Neuronal stem cell (in vitro differentiated cells): ENCODE measurements at regions not wholly inside any gene's neighbourhood (a gene's known extent, or its start where the extent isn't known, plus 50 kb on each side); places are given as distances from the start of the nearest gene placed in this dataset.
A peak's percentile ranks its signal among the peaks of the same experiment; 100 is the strongest.

Experiments used
- DNase-seq: peaks from one replicate; pipeline ENCODE4 v3.0.0-alpha.2; 2013; ENCODE audit warnings: low spot score
- H2AFZ ChIP-seq: one replicate; pipeline ENCODE4 v1.6.1; 2013; ENCODE audit warnings: mild to moderate bottlenecking, low read length, inconsistent platforms
- H2AK5ac ChIP-seq: 2 replicates; pipeline ENCODE4 v1.6.1; 2013; ENCODE audit warnings: low read depth, mild to moderate bottlenecking, inconsistent platforms, low read length, moderate library complexity, mixed read lengths
- H2BK120ac ChIP-seq: 2 replicates; pipeline ENCODE4 v1.6.1; 2013; ENCODE audit warnings: low read depth, mild to moderate bottlenecking, inconsistent platforms, low read length, moderate library complexity, mixed read lengths
- H2BK12ac ChIP-seq: one replicate; pipeline ENCODE4 v1.6.1; 2013; ENCODE audit warnings: low read length, inconsistent platforms
- H2BK15ac ChIP-seq: 2 replicates; pipeline ENCODE4 v1.6.1; 2013; ENCODE audit warnings: mild to moderate bottlenecking, low read length, inconsistent platforms, mixed read lengths
- H2BK5ac ChIP-seq: one replicate; pipeline ENCODE4 v1.6.1; 2013; ENCODE audit warnings: inconsistent platforms, mild to moderate bottlenecking, low read length, moderate library complexity
- H3K14ac ChIP-seq: one replicate; pipeline ENCODE4 v1.6.1; 2013; ENCODE audit warnings: low read length, inconsistent platforms
- H3K18ac ChIP-seq: 2 replicates; pipeline ENCODE4 v1.6.1; 2013; ENCODE audit warnings: low read length, inconsistent platforms
- H3K23ac ChIP-seq: 2 replicates; pipeline ENCODE4 v1.6.1; 2013; ENCODE audit warnings: low read depth, mild to moderate bottlenecking, mixed read lengths, low read length, inconsistent platforms; ENCODE audit not compliant: poor library complexity
- H3K27ac ChIP-seq: replicated peaks from 3 replicates; pipeline ENCODE4 v1.5.1; 2013; ENCODE audit warnings: low read length, inconsistent platforms
- H3K27me3 ChIP-seq, 3 experiments: 2 replicates each; pipeline ENCODE4 v1.6.1; 2013; ENCODE audit warnings: low read length in 3 of 3, mild to moderate bottlenecking in 2 of 3, inconsistent platforms in 1 of 3, low read depth in 1 of 3, mixed read lengths in 1 of 3, moderate library complexity in 1 of 3; ENCODE audit not compliant: control insufficient read depth in 3 of 3, insufficient read depth in 3 of 3
- H3K36me3 ChIP-seq, 2 donors: replicated peaks in 1 of 2; 2 replicates each; pipeline ENCODE4 v1.6.1; 2013; ENCODE audit warnings: low read length in 2 of 2; ENCODE audit not compliant: control insufficient read depth in 2 of 2, insufficient read depth in 2 of 2
- H3K4ac ChIP-seq: 2 replicates; pipeline ENCODE4 v1.6.1; 2013; ENCODE audit warnings: inconsistent platforms, mild to moderate bottlenecking, low read length, moderate library complexity
- H3K4me1 ChIP-seq, 2 donors: 1 replicate in 1 of 2; 2 replicates in 1 of 2; pipeline ENCODE4 v1.6.1; 2013; ENCODE audit warnings: low read length in 2 of 2, low read depth in 1 of 2; ENCODE audit not compliant: control insufficient read depth in 2 of 2, insufficient read depth in 1 of 2
- H3K4me2 ChIP-seq: one replicate; pipeline ENCODE4 v1.6.1; 2013; ENCODE audit warnings: mild to moderate bottlenecking, low read length, inconsistent platforms; ENCODE audit not compliant: insufficient read depth, poor library complexity, severe bottlenecking
- H3K4me3 ChIP-seq, 2 donors: 2 replicates each; pipeline ENCODE4 v1.5.1; 2013; ENCODE audit warnings: low read length in 2 of 2, mild to moderate bottlenecking in 2 of 2, inconsistent platforms in 1 of 2, moderate library complexity in 1 of 2
- H3K79me1 ChIP-seq: one replicate; pipeline ENCODE4 v1.6.1; 2013; ENCODE audit warnings: low read depth, mild to moderate bottlenecking, inconsistent platforms, low read length, moderate library complexity
- H3K9ac ChIP-seq: one replicate; pipeline ENCODE4 v1.6.1; 2013; ENCODE audit warnings: mild to moderate bottlenecking, low read depth, low read length, inconsistent platforms; ENCODE audit not compliant: poor library complexity
- H3K9me3 ChIP-seq, 2 donors: replicated peaks in 1 of 2; 2 replicates each; pipeline versions ENCODE3 to v1.6.1; 2013; ENCODE audit warnings: low read length in 2 of 2, mild to moderate bottlenecking in 2 of 2, inconsistent platforms in 1 of 2, low read depth in 1 of 2, mixed read lengths in 1 of 2, moderate library complexity in 1 of 2; ENCODE audit not compliant: control insufficient read depth in 2 of 2, insufficient read depth in 1 of 2
- H4K8ac ChIP-seq: one replicate; pipeline ENCODE4 v1.6.1; 2013; ENCODE audit warnings: low read depth, mild to moderate bottlenecking, inconsistent platforms, low read length, moderate library complexity
- H4K91ac ChIP-seq: one replicate; pipeline ENCODE4 v1.6.1; 2013; ENCODE audit warnings: low read length, low read depth, mild to moderate bottlenecking, inconsistent platforms; ENCODE audit not compliant: poor library complexity
- WGBS, 2 donors: extraction: QIAGEN DNeasy Blood & Tissue Kit; methylation state at CpG; one replicate each; pipeline ENCODE4 v1.1.7; 2013; ENCODE audit warnings: missing lambda C conversion rate in 2 of 2, mixed read lengths in 1 of 2; ENCODE audit not compliant: insufficient read length in 2 of 2, insufficient replicate concordance in 1 of 2; ENCODE audit errors: extremely low coverage in 2 of 2; 5-methylcytosine and 5-hydroxymethylcytosine counted together

DNA sequence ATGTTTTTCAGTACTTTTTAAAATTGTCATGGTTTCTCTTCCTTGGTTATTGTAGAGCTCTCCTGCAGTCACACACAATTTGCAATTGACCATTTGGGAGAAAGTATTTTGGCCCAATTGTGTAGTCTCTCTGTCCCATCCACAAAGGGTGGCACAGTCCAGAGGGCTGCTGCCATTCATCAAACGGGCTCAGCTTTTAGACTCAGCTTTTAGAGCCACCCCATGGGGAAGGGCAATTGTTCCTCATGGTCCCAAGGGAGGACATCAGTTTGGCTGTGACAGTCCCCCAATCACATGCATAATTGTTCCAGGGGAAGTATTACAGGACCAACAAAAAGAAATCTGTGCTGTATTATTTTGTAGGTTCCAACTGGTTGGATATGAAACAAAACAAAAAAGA lies 207.6 kb downstream of the ZNF462 start:
- no peak overlapping the region for H3K4me3 ChIP-seq
- no peak overlapping the region for H3K4me2 ChIP-seq
- no peak overlapping the region for H4K91ac ChIP-seq
- H3K4me1 ChIP-seq = peaks cover 0 to 2% of the 10 kb centered on the region in 2 donors
- no peak overlapping the region for H2BK12ac ChIP-seq
- no peaks in the 10 kb centered on the region for H3K9me3 ChIP-seq
- H4K8ac ChIP-seq = no peak overlapping the region
- no peak overlapping the region for H3K9ac ChIP-seq
- peaks cover 0 to 12% (median 0%) of the 10 kb centered on the region in 3 experiments for H3K27me3 ChIP-seq
- no peak overlapping the region for H3K27ac ChIP-seq
- no peak overlapping the region for H3K18ac ChIP-seq
- H3K14ac ChIP-seq = no peak overlapping the region
- no peak overlapping the region for H2AK5ac ChIP-seq
- DNase-seq = peak; percentile 20
- H2BK5ac ChIP-seq = no peak overlapping the region
- H2BK120ac ChIP-seq = no peak overlapping the region
- H3K79me1 ChIP-seq = no peaks in the 10 kb centered on the region
- no peak overlapping the region for H3K4ac ChIP-seq
- H2AFZ ChIP-seq = no peak overlapping the region
- H3K23ac ChIP-seq = no peak overlapping the region
- WGBS, 2 donors = no CpG with 5 or more reads among the region's 1 CpG
- no peaks in the 10 kb centered on the region for H3K36me3 ChIP-seq
- no peak overlapping the region for H2BK15ac ChIP-seq

DNA sequence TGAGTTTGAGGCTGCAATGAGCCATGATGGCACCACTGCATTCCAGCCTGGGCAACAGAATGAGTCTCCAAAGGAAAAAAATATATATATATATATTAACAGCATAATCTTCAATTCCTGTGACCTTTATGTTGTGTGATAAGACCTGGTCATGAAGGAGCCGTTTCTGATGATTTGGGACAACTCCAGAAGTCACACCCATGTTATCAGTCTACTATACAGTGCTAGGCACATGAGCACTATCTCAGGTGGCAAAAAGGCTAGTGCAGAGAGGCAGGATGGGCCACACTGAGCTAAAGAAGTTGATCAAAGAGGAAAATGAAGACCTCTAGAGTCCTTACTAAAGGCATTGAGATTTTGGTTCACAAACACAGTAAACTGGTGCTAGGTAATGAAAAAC lies 205.0 kb upstream of the RAD23B start:
- no peak overlapping the region for H3K27ac ChIP-seq
- no peak overlapping the region for H2BK15ac ChIP-seq
- H2AK5ac ChIP-seq = no peak overlapping the region
- H3K36me3 ChIP-seq = no peaks in the 10 kb centered on the region
- no peaks in the 10 kb centered on the region for H3K79me1 ChIP-seq
- no peak overlapping the region for H4K8ac ChIP-seq
- WGBS, 2 donors = no CpG with 5 or more reads among the region's 1 CpG
- no peak overlapping the region for H2BK120ac ChIP-seq
- no peak overlapping the region for H2BK12ac ChIP-seq
- H3K4me3 ChIP-seq = no peak overlapping the region
- no peak overlapping the region for H3K23ac ChIP-seq
- no peak overlapping the region for H3K18ac ChIP-seq
- no peak overlapping the region for H2AFZ ChIP-seq
- H4K91ac ChIP-seq = no peak overlapping the region
- no peaks in the 10 kb centered on the region for H3K9me3 ChIP-seq
- no peak overlapping the region for H3K4me2 ChIP-seq
- H3K9ac ChIP-seq = no peak overlapping the region
- no peak overlapping the region for H3K4ac ChIP-seq
- H3K14ac ChIP-seq = no peak overlapping the region
- H3K27me3 ChIP-seq = no peaks in the 10 kb centered on the region
- H2BK5ac ChIP-seq = no peak overlapping the region
- no peak for DNase-seq
- no peaks in the 10 kb centered on the region for H3K4me1 ChIP-seq

DNA sequence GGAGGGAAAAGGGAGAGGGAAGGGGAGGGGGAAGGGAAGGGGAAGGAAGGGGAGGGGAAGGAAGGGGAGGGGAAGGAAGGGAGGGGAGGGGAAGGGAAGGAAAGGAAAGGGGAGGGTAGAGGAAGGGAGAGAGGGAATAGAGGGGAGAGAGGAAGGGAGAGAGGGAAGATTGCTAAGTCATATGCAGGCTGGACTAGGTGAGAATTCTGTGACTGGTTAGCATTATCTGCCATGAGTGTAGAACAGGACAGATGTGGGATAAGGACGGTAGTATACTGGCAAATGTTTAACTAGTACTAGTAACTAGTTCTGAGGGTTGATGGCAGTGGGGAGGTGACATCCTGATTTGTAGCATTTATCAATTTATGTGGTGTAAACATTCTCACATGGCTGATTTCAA lies 203.5 kb upstream of the RAD23B start:
- Histone ChIP-seq H4K8ac (no peak overlapping the region), H3K18ac (no peak overlapping the region), H2BK120ac (no peak overlapping the region), H2BK15ac (no peak overlapping the region), H4K91ac (no peak overlapping the region), H3K4ac (no peak overlapping the region), H3K4me3 (no peak overlapping the region), H3K9me3 (no peaks in the 10 kb centered on the region), H3K4me1 (no peaks in the 10 kb centered on the region), H2AFZ (no peak overlapping the region), H3K14ac (no peak overlapping the region), H3K23ac (no peak overlapping the region), H3K79me1 (no peaks in the 10 kb centered on the region), H3K9ac (no peak overlapping the region), H3K36me3 (no peaks in the 10 kb centered on the region), H3K4me2 (no peak overlapping the region), H2BK5ac (no peak overlapping the region), H2AK5ac (no peak overlapping the region), H3K27me3 (no peaks in the 10 kb centered on the region), H2BK12ac (no peak overlapping the region), H3K27ac (no peak overlapping the region)
- DNase-seq = no peak
- WGBS, 2 donors = no CpG with 5 or more reads among the region's 1 CpG

DNA sequence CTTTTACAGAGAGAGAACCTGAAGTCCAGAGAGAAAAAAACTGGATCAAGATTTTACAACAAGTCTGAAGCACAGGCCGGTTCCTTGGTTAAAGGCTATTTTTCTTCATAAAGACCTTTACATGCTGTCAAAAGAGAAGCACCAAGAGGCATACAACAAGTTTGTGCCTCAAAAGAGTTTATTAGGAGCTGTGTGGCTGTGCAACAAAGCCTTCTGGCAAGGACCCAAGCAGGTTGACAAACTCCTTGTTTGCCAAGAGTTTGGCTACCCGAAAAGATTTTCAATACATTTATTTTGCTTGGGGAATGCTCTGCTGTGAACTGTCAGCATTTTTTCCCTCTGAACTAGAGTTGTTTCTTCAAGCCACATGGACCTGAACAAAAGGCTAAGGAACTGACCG lies 202.9 kb upstream of the RAD23B start:
- H3K18ac ChIP-seq = no peak overlapping the region
- H3K27ac ChIP-seq = no peak overlapping the region
- WGBS, 2 donors = no CpG with 5 or more reads among the region's 3 CpGs
- H3K14ac ChIP-seq = no peak overlapping the region
- no peak overlapping the region for H3K23ac ChIP-seq
- no peak for DNase-seq
- no peak overlapping the region for H2BK120ac ChIP-seq
- no peak overlapping the region for H2BK5ac ChIP-seq
- no peak overlapping the region for H3K9ac ChIP-seq
- H3K4me1 ChIP-seq = no peaks in the 10 kb centered on the region
- no peaks in the 10 kb centered on the region for H3K36me3 ChIP-seq
- H4K91ac ChIP-seq = no peak overlapping the region
- no peak overlapping the region for H3K4me3 ChIP-seq
- no peaks in the 10 kb centered on the region for H3K9me3 ChIP-seq
- H2AFZ ChIP-seq = peak overlapping the region; percentile 26
- no peak overlapping the region for H2BK12ac ChIP-seq
- no peak overlapping the region for H2BK15ac ChIP-seq
- H2AK5ac ChIP-seq = no peak overlapping the region
- no peak overlapping the region for H3K4ac ChIP-seq
- no peak overlapping the region for H3K4me2 ChIP-seq
- no peak overlapping the region for H4K8ac ChIP-seq
- H3K27me3 ChIP-seq = no peaks in the 10 kb centered on the region
- H3K79me1 ChIP-seq = no peaks in the 10 kb centered on the region
